Adrenal gland (tissue), 9 donors: ENCODE measurements at regions not wholly inside any gene's neighbourhood (a gene's known extent, or its start where the extent isn't known, plus 50 kb on each side); places are given as distances from the start of the nearest gene placed in this dataset.

Source experiments
- DNase-seq, 7 donors: peaks; one replicate each; pipeline ENCODE4 v3.0.0-alpha.2; 2019 to 2020
- H3K27ac ChIP-seq, 5 donors: fragments of 200-600 bp; sonication (generic) in 4 of 5; 1 replicate in 3 of 5; 2 replicates in 2 of 5; pipeline versions ENCODE4 v1.5.1 to v1.8.0; 2016 to 2020; ENCODE audit warnings: mild to moderate bottlenecking in 1 of 5
- H3K27me3 ChIP-seq: fragments of 200-600 bp; 2 replicates; pipeline ENCODE4 v1.8.0; 2021
- H3K36me3 ChIP-seq, 2 donors: fragments of 200-600 bp; replicated peaks in 1 of 2; 1 replicate in 1 of 2; 2 replicates in 1 of 2; pipeline versions ENCODE4 v1.5.1 to v1.8.0; 2018 to 2022
- H3K4me1 ChIP-seq, 2 donors: fragments of 200-600 bp; replicated peaks in 1 of 2; 1 replicate in 1 of 2; 2 replicates in 1 of 2; pipeline versions ENCODE4 v1.5.1 to v1.8.0; 2018 to 2021
- H3K4me3 ChIP-seq, 4 donors: fragments of 200-600 bp; sonication (generic) in 3 of 4; one replicate each; pipeline ENCODE4 v1.5.1; 2016 to 2018
- H3K9me3 ChIP-seq, 3 donors: fragments of 200-600 bp; sonication (generic) in 1 of 3; replicated peaks in 1 of 3; 1 replicate in 2 of 3; 2 replicates in 1 of 3; pipeline versions ENCODE4 v1.5.1 to v1.8.0; 2016 to 2021
- POLR2A ChIP-seq, 2 donors: fragments of 450-650 bp; IDR thresholded peaks; one replicate each; pipeline ENCODE4 v1.6.1; 2017; ENCODE audit warnings: antibody characterized with exemption in 2 of 2, mild to moderate bottlenecking in 2 of 2, moderate library complexity in 1 of 2
- WGBS, 4 donors: extraction: QIAGEN DNeasy Blood & Tissue Kit in 2 of 4; methylation state at CpG; one replicate each; pipeline versions ENCODE4 v1.1.5 to v1.1.7; 2013 to 2017; 5-methylcytosine and 5-hydroxymethylcytosine counted together
- intact Hi-C, 2 donors: fragments of 100-400 bp; cut with DNase I; formaldehyde crosslinking; loops; one replicate each; pipeline versions ENCODE4 v1.14.1 to v1.15.0; 2022 to 2023
- TF ChIP-seq, protein P1 (sequence below), 6 experiments: fragments of 450-650 bp in 4 of 6; fragments of 200-600 bp in 2 of 6; sonication (generic) in 1 of 6; IDR thresholded peaks; 1 replicate in 5 of 6; 2 replicates in 1 of 6; pipeline versions ENCODE4 v1.5.1 to v1.8.0; 2016 to 2021; ENCODE audit warnings: antibody characterized with exemption in 6 of 6, mild to moderate bottlenecking in 2 of 6, moderate library complexity in 1 of 6
- donor health status: healthy with polysubstance abuse.
- donor health status: Bipolar disorder and iron deficiency.
- donor health status: DM: yes; HTN: yes; CAD: no.
- donor health status: DM: no; HTN: no; CAD: no.
- donor health status: DM: no; HTN: no; CAD: no.

DNA sequence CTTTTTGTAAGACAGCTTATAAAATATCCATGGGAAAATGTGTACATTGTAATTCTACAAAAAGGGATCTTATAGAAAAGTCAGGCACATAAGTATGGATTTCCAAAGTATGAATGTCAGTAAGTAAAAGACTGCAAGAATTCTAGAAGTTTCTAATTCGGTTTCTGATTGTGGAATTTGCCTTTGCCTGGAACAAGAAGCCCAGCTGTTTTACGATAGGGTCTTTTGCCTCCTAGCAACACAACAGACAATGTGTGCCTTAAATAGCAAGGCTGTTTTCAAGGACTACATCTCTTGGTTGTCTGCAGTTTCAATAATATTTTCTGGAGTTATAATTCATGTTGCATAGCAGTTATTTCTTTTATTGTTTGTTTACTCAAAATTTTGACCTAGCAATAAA, 312.9 kb downstream of the MTX2 start:
- Histone ChIP-seq H3K36me3 (no peaks in the 10 kb centered on the region), H3K4me1 (peaks cover 0 to 21% of the 10 kb centered on the region in 2 donors), H3K4me3 (no peak overlapping the region), H3K27me3 (no peaks in the 10 kb centered on the region), H3K9me3 (no peaks in the 10 kb centered on the region), H3K27ac (peak overlapping the region in 1 of 5 donors; percentile 1)
- intact Hi-C loops: no loop called here
- no peak for DNase-seq
- TF ChIP-seq, protein P1, sequence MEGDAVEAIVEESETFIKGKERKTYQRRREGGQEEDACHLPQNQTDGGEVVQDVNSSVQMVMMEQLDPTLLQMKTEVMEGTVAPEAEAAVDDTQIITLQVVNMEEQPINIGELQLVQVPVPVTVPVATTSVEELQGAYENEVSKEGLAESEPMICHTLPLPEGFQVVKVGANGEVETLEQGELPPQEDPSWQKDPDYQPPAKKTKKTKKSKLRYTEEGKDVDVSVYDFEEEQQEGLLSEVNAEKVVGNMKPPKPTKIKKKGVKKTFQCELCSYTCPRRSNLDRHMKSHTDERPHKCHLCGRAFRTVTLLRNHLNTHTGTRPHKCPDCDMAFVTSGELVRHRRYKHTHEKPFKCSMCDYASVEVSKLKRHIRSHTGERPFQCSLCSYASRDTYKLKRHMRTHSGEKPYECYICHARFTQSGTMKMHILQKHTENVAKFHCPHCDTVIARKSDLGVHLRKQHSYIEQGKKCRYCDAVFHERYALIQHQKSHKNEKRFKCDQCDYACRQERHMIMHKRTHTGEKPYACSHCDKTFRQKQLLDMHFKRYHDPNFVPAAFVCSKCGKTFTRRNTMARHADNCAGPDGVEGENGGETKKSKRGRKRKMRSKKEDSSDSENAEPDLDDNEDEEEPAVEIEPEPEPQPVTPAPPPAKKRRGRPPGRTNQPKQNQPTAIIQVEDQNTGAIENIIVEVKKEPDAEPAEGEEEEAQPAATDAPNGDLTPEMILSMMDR (IDR thresholded peaks at IDR 0.05): no peak
- no peak for TF ChIP-seq POLR2A (IDR thresholded peaks at IDR 0.05)
- WGBS, 4 donors: 37 to 47% (median 42%) methylated on average over 2 of the region's 2 CpGs

GRCh38 chr2:176582990-176583481, 313.8 kb downstream of the MTX2 start:
- intact Hi-C loops: no loop called here
- Histone ChIP-seq H3K27ac (no peak overlapping the region), H3K36me3 (no peaks in the 10 kb centered on the region), H3K27me3 (no peaks in the 10 kb centered on the region), H3K9me3 (no peaks in the 10 kb centered on the region), H3K4me3 (no peak overlapping the region), H3K4me1 (peaks cover 0 to 21% of the 10 kb centered on the region in 2 donors)
- TF ChIP-seq POLR2A (IDR thresholded peaks at IDR 0.05): no peak
- TF ChIP-seq, protein P1 (IDR thresholded peaks at IDR 0.05): no peak
- DNase-seq: peak; percentile 36 to 76 (median 52)
- 19 to 41% (median 25%) methylated on average over 2 of the region's 2 CpGs for WGBS, 4 donors

DNA sequence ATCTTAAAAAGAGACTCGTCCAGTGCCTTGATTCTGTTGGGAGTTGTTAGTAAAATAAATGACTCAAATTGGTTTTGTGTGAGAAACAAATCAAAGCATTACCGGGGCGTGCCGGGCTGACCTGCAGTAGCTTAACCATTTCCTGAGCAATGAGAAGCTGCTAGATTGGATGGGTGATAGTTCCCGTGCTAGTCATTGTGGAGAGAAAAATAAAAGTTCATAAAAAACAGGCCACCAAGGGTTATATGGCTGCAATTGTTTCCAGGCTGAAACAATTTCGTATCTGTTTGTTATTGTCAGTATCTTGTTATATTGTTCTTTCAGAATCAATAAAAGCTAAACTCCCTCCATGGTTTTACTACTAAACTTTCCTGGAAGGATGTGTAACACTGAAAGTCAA, 314.4 kb downstream of the MTX2 start:
- TF ChIP-seq POLR2A (IDR thresholded peaks at IDR 0.05): no peak
- TF ChIP-seq, protein P1 (IDR thresholded peaks at IDR 0.05): no peak
- H3K9me3 ChIP-seq: no peaks in the 10 kb centered on the region
- no peak for DNase-seq
- no peak overlapping the region for H3K27ac ChIP-seq
- no peak overlapping the region for H3K4me3 ChIP-seq
- intact Hi-C loops: no loop called here
- no peaks in the 10 kb centered on the region for H3K36me3 ChIP-seq
- H3K27me3 ChIP-seq: no peaks in the 10 kb centered on the region
- 28 to 37% (median 31%) methylated on average over 6 of the region's 6 CpGs for WGBS, 4 donors
- peaks cover 0 to 21% of the 10 kb centered on the region in 2 donors for H3K4me1 ChIP-seq

DNA sequence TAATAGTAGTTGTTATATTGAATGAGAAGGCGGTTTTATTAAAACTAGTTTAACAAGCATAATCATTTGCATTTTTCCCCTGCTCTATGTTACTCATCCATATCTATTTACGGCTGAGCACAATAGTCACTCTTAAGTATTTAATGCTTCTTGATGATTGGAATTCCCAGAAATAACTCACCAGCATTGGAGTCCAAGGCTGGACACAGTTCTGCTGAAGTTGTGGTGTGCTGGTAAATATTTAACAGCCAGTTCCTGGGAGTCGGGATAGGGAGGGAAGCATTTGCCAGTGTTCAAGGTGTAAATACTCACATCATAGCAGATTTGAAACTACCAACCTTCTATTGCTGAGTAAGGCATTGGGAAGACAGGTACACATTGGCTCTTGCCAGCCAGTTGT, 315.1 kb downstream of the MTX2 start:
- no peak overlapping the region for H3K4me3 ChIP-seq
- peaks cover 0 to 24% of the 10 kb centered on the region in 2 donors for H3K4me1 ChIP-seq
- intact Hi-C loops: no loop called here
- H3K27ac ChIP-seq: no peak overlapping the region
- H3K27me3 ChIP-seq: no peaks in the 10 kb centered on the region
- H3K36me3 ChIP-seq: no peaks in the 10 kb centered on the region
- no peaks in the 10 kb centered on the region for H3K9me3 ChIP-seq
- WGBS, 4 donors: 83 to 99% (median 93%) methylated on average over 3 of the region's 3 CpGs
- TF ChIP-seq, protein P1 (IDR thresholded peaks at IDR 0.05): no peak
- TF ChIP-seq POLR2A (IDR thresholded peaks at IDR 0.05): no peak
- DNase-seq: no peak
